22Rv1 (cell line): ENCODE measurements at regions not wholly inside any gene's neighbourhood (a gene's known extent, or its start where the extent isn't known, plus 50 kb on each side); places are given as distances from the start of the nearest gene placed in this dataset.

ENCODE experiments used
- H3K27ac ChIP-seq: fragments of 450-650 bp; 2 replicates; pipeline ENCODE4 v1.5.1; 2017
- CTCF ChIP-seq: fragments of 450-650 bp; IDR thresholded peaks from 2 replicates; pipeline ENCODE4 v1.5.1; 2017; ENCODE audit warnings: mild to moderate bottlenecking
- ZFX ChIP-seq: fragments of 450-650 bp; IDR thresholded peaks from 2 replicates; pipeline ENCODE4 v1.6.1; 2017; ENCODE audit warnings: antibody characterized with exemption, borderline replicate concordance

DNA sequence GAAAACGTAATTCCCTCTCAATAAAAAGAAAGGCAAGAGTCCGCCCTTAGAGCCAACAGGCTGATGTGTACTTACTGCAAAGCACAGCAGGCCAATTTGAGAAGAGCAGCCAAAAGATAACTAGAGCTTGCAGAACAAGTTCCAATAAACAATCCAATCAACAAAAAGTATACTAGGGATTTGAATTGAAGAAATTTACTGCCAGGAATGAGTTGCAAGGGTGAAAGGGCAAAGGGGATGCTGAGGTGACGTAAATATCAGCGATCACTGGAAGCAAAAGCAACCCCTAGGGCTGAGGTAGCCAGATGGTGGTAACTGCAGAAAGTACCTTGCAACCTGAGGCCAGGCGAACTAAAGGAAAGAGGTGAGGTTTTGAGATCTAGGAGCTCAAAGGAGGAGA is 152.1 kb upstream of the TENM3 start:
- TF ChIP-seq CTCF (no peak), ZFX (no peak)
- no peak overlapping the region for H3K27ac ChIP-seq

DNA sequence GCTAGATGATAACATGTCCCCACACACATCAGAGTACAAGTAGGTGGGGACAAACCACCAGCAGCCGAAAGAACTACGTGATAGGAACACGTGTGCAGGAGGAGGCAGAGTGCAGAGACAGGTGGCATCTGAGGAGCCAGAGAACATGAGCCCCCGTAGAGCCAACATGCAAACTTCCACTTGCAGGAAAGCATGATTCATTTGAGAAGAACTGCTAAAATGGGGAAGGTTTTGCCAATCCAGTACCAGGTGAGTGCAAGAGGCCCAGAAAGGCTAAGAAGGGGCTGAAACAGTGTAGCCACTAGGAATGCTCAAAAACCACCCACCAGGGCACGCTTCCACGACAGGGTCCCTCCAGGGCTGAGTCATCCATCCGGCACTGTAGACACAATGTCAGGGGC is 149.8 kb upstream of the TENM3 start:
- no peak overlapping the region for H3K27ac ChIP-seq
- TF ChIP-seq ZFX, result no peak
- TF ChIP-seq CTCF, result no peak

GRCh38 chr4:182093935-182094334 is 149.3 kb upstream of the TENM3 start:
- H3K27ac ChIP-seq, result no peak overlapping the region

GRCh38 chr4:182101618-182102017 is 141.6 kb upstream of the TENM3 start:
- H3K27ac ChIP-seq, result no peak overlapping the region
- TF ChIP-seq ZFX (no peak), CTCF (no peak)

More at GRCh38 chr4:182093935-182094334, 149.3 kb upstream of the TENM3 start:
- TF ChIP-seq CTCF (no peak), ZFX (no peak)

GRCh38 chr4:182102576-182102975 is 140.6 kb upstream of the TENM3 start:
- no peak for TF ChIP-seq CTCF
- no peak for TF ChIP-seq ZFX
- no peak overlapping the region for H3K27ac ChIP-seq

DNA sequence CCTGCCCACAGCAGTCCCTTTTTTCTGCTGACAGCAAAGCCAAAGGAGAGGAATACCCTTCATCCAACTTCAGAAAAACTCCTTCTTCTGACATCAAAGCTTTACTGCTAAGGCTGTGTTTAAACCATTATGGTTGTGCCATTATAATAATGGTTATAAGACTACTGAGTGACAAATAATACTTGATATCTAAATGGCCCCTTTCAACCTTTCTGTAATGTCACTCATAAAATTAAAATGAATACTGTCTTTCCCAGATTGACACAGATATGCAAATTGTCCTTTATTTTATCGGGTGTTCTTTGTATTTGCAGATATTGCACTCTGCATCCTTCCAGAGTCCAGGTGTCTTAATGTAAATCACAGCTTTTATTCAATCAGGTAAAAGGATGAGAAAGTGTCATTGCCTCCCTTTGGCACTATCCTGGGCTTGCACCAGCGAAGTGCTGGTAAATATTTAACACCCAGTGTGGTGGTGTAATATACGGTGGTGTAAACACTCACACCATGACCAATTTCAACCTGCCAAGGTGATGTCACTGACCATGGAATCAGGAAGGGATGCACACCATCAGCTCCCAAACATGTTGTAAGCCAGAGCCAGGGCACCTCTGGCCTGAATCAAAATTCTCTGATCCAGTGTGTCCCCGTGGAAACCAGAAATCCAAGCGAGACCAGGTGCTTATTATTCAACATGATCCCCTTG is 139.4 kb upstream of the TENM3 start:
- H3K27ac ChIP-seq, result no peak overlapping the region
- TF ChIP-seq CTCF (no peak), ZFX (no peak)

- H3K27ac ChIP-seq, result no peak overlapping the region
- TF ChIP-seq ZFX (no peak), CTCF (no peak)
Measured at GRCh38 chr4:182105416-182105815, 137.8 kb upstream of the TENM3 start.
